CD4-positive, alpha-beta T cell treated with Interleukin-15 for 4 hours (primary cell): ENCODE measurements at regions not wholly inside any gene's neighbourhood (a gene's known extent, or its start where the extent isn't known, plus 50 kb on each side); places are given as distances from the start of the nearest gene placed in this dataset.

Experiments used
- DNase-seq: peaks from one replicate; pipeline ENCODE4 v3.0.0-alpha.2; 2020; ENCODE audit warnings: low spot score

GRCh38 chr5:164600274-164600673 is 1094.9 kb downstream of the MAT2B start:
- no peak for DNase-seq

- no peak for DNase-seq
Measured at GRCh38 chr5:164600929-164601535, 1095.6 kb downstream of the MAT2B start.

GRCh38 chr5:164608507-164608906 is 1103.1 kb downstream of the MAT2B start:
- DNase-seq: no peak

- no peak for DNase-seq
Measured at GRCh38 chr5:164610374-164610773, 1105.0 kb downstream of the MAT2B start.

- DNase-seq: no peak
Measured at GRCh38 chr5:164614707-164615106, 1109.3 kb downstream of the MAT2B start.

GRCh38 chr5:164617290-164617689 is 1111.9 kb downstream of the MAT2B start:
- DNase-seq: no peak

- DNase-seq: no peak
Measured at GRCh38 chr5:164627021-164627420, 1121.6 kb downstream of the MAT2B start.

- no peak for DNase-seq
Measured at GRCh38 chr5:164636456-164636855, 1131.0 kb downstream of the MAT2B start.

- no peak for DNase-seq
Measured at GRCh38 chr5:164637931-164638521, 1132.6 kb downstream of the MAT2B start.

GRCh38 chr5:164649266-164649665 is 1143.8 kb downstream of the MAT2B start:
- DNase-seq: no peak

GRCh38 chr5:164650427-164650826 is 1145.0 kb downstream of the MAT2B start:
- DNase-seq: no peak

GRCh38 chr5:164651546-164652275 is 1146.3 kb downstream of the MAT2B start:
- no peak for DNase-seq

GRCh38 chr5:164652276-164652660 is 1146.8 kb downstream of the MAT2B start:
- no peak for DNase-seq

- DNase-seq: no peak
Measured at GRCh38 chr5:164663198-164663989, 1158.0 kb downstream of the MAT2B start.

- no peak for DNase-seq
Measured at GRCh38 chr5:164671640-164672039, 1166.2 kb downstream of the MAT2B start.

- DNase-seq: no peak
Measured at GRCh38 chr5:164672205-164672604, 1166.8 kb downstream of the MAT2B start.

GRCh38 chr5:164672931-164673694 is 1167.7 kb downstream of the MAT2B start:
- DNase-seq: no peak

GRCh38 chr5:164679461-164679860 is 1174.0 kb downstream of the MAT2B start:
- DNase-seq: no peak

GRCh38 chr5:164680216-164680615 is 1174.8 kb downstream of the MAT2B start:
- DNase-seq: no peak

- DNase-seq: no peak
Measured at GRCh38 chr5:164680812-164681520, 1175.5 kb downstream of the MAT2B start.

- DNase-seq: no peak
Measured at GRCh38 chr5:164687391-164687790, 1182.0 kb downstream of the MAT2B start.
